Esophagus squamous epithelium (tissue), 5 donors: ENCODE measurements at regions not wholly inside any gene's neighbourhood (a gene's known extent, or its start where the extent isn't known, plus 50 kb on each side); places are given as distances from the start of the nearest gene placed in this dataset.

Source experiments
- DNase-seq: peaks from one replicate; lab custom pipeline; 2025; lab: John Stamatoyannopoulos, UW
- H3K27ac ChIP-seq, 4 donors: fragments of 200-600 bp; sonication (generic); one replicate each; pipeline ENCODE4 v1.5.1; 2016 to 2019; ENCODE audit warnings: mild to moderate bottlenecking in 1 of 4
- H3K27me3 ChIP-seq, 4 donors: fragments of 200-600 bp; sonication (generic); 1 replicate in 3 of 4; 2 replicates in 1 of 4; pipeline versions ENCODE4 v1.5.1 to v1.6.0; 2017 to 2021; ENCODE audit warnings: antibody characterized with exemption in 1 of 4
- H3K36me3 ChIP-seq, 3 donors: fragments of 200-600 bp; sonication (generic); one replicate each; pipeline ENCODE4 v1.5.1; 2016 to 2019
- H3K4me1 ChIP-seq, 3 donors: fragments of 200-600 bp; sonication (generic); one replicate each; pipeline ENCODE4 v1.5.1; 2017 to 2019
- H3K4me3 ChIP-seq, 4 donors: fragments of 200-600 bp; sonication (generic); 1 replicate in 3 of 4; 2 replicates in 1 of 4; pipeline ENCODE4 v1.5.1; 2016 to 2019; ENCODE audit warnings: mild to moderate bottlenecking in 2 of 4, moderate library complexity in 1 of 4
- H3K9me3 ChIP-seq, 3 donors: fragments of 200-600 bp; sonication (generic); one replicate each; pipeline ENCODE4 v1.5.1; 2016 to 2019
- CTCF ChIP-seq, 6 experiments: fragments of 450-650 bp in 4 of 6; fragments of 200-600 bp in 2 of 6; sonication (generic) in 2 of 6; IDR thresholded peaks; one replicate each; pipeline ENCODE4 v1.5.1; 2016 to 2019; ENCODE audit warnings: antibody characterized with exemption in 6 of 6, mild to moderate bottlenecking in 4 of 6, moderate library complexity in 4 of 6
- POLR2A ChIP-seq, 4 donors: fragments of 450-650 bp; IDR thresholded peaks; one replicate each; pipeline ENCODE4 v1.6.1; 2017; ENCODE audit warnings: antibody characterized with exemption in 4 of 4, mild to moderate bottlenecking in 4 of 4, moderate library complexity in 3 of 4
- WGBS, 2 donors: methylation state at CpG; one replicate each; pipeline ENCODE4 v1.1.5; 2018; 5-methylcytosine and 5-hydroxymethylcytosine counted together
- intact Hi-C: fragments of 100-400 bp; cut with DNase I; formaldehyde crosslinking; loops from one replicate; pipeline ENCODE4 v1.15.0; 2022
- donor health status: DM: yes; HTN: yes; CAD: no.

- Histone ChIP-seq H3K4me3 (no peak overlapping the region), H3K9me3 (no peaks in the 10 kb centered on the region), H3K4me1 (no peaks in the 10 kb centered on the region), H3K27me3 (no peaks in the 10 kb centered on the region), H3K36me3 (no peaks in the 10 kb centered on the region), H3K27ac (no peak overlapping the region)
- WGBS, 2 donors = 87 to 88% methylated on average over 19 of the region's 19 CpGs
- DNase-seq = no peak
- TF ChIP-seq POLR2A (IDR thresholded peaks at IDR 0.05) (no peak), CTCF (IDR thresholded peaks at IDR 0.05) (no peak)
- intact Hi-C loops = no loop called here
Observed at GRCh38 chr4:35463251-35463952, 780.9 kb downstream of the ARAP2 start.

GRCh38 chr4:35464964-35465528 lies 779.3 kb downstream of the ARAP2 start:
- H3K27me3 ChIP-seq = no peaks in the 10 kb centered on the region
- no peaks in the 10 kb centered on the region for H3K4me1 ChIP-seq
- intact Hi-C loops = no loop called here
- TF ChIP-seq CTCF (IDR thresholded peaks at IDR 0.05) (no peak), POLR2A (IDR thresholded peaks at IDR 0.05) (no peak)
- no peaks in the 10 kb centered on the region for H3K36me3 ChIP-seq
- no peak overlapping the region for H3K27ac ChIP-seq
- DNase-seq = no peak
- H3K9me3 ChIP-seq = no peaks in the 10 kb centered on the region
- no peak overlapping the region for H3K4me3 ChIP-seq

DNA sequence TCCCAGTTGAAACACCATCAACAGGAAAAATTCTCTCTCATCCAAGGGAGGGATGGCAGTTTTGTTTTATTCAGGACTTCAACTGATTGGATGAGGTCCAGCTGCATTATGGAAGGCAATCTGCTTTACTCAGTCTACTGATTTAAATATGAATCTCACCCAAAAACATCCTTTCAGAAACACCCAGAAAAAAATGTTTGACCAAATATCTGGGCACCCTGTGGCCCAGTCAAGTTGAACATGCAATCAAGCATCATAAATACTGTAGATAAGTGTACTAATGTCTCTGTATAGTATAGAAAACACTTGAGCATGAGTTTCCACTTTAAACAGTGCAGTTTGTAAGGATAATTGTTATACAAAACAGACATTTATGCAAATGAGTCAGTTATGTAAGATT lies 753.2 kb downstream of the ARAP2 start:
- H3K36me3 ChIP-seq = no peaks in the 10 kb centered on the region
- intact Hi-C loops = no loop called here
- no peaks in the 10 kb centered on the region for H3K4me1 ChIP-seq
- TF ChIP-seq CTCF (IDR thresholded peaks at IDR 0.05) (no peak), POLR2A (IDR thresholded peaks at IDR 0.05) (no peak)
- no peak for DNase-seq
- no peak overlapping the region for H3K4me3 ChIP-seq
- no peaks in the 10 kb centered on the region for H3K27me3 ChIP-seq
- H3K9me3 ChIP-seq = peaks cover 0 to 10% (median 5%) of the 10 kb centered on the region in 3 donors
- H3K27ac ChIP-seq = no peak overlapping the region

DNA sequence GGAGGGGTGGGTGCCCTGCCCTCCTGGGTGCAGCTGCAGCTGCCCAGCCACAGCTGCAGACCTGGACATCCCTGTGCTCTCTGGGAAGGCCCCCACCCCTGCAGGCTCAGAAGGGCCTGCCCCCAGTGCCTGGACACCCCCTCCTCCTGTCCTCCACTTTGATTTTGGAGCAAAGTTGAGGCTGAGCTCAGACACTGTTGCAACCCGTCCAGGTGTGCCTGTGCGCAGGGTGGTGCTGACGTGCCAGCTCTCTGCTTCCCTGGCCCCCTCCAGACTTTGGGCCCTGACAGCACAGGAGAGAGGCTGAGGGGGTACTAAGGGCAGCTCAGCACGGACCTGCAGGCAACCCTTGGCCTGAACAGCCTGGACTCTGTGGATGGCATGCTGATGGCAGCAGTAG lies 750.3 kb downstream of the ARAP2 start:
- no peak overlapping the region for H3K27ac ChIP-seq

More for the DNA sequence above, 750.3 kb downstream of the ARAP2 start:
- WGBS, 2 donors = 60% methylated on average over 1 of the region's 4 CpGs; no CpG with 5 or more reads in 1 of the 2 donors
- Histone ChIP-seq H3K36me3 (no peaks in the 10 kb centered on the region), H3K4me3 (no peak overlapping the region), H3K9me3 (peaks cover 0 to 10% (median 5%) of the 10 kb centered on the region in 3 donors), H3K4me1 (no peaks in the 10 kb centered on the region), H3K27me3 (no peaks in the 10 kb centered on the region)
- intact Hi-C loops = no loop called here
- DNase-seq = no peak
- TF ChIP-seq POLR2A (IDR thresholded peaks at IDR 0.05) (no peak), CTCF (IDR thresholded peaks at IDR 0.05) (no peak)
